Suprapubic skin (tissue), 4 donors: ENCODE measurements at regions not wholly inside any gene's neighbourhood (a gene's known extent, or its start where the extent isn't known, plus 50 kb on each side); places are given as distances from the start of the nearest gene placed in this dataset.

Source experiments
- DNase-seq, 2 donors: peaks; one replicate each; pipeline ENCODE4 v3.0.0-alpha.2; 2019; ENCODE audit warnings: low spot score in 2 of 2
- H3K27ac ChIP-seq: fragments of 200-600 bp; sonication (generic); one replicate; pipeline ENCODE4 v1.5.1; 2019
- H3K27me3 ChIP-seq: fragments of 200-600 bp; sonication (generic); one replicate; pipeline ENCODE4 v1.5.1; 2019
- H3K36me3 ChIP-seq: fragments of 200-600 bp; sonication (generic); one replicate; pipeline ENCODE4 v1.5.1; 2019
- H3K4me1 ChIP-seq: fragments of 200-600 bp; sonication (generic); one replicate; pipeline ENCODE4 v1.5.1; 2019
- H3K4me3 ChIP-seq: fragments of 200-600 bp; sonication (generic); one replicate; pipeline ENCODE4 v1.5.1; 2019; ENCODE audit warnings: mild to moderate bottlenecking
- H3K9me3 ChIP-seq: fragments of 200-600 bp; sonication (generic); one replicate; pipeline ENCODE4 v1.5.1; 2019
- CTCF ChIP-seq, 2 donors: fragments of 200-600 bp in 1 of 2; fragments of 450-650 bp in 1 of 2; sonication (generic) in 1 of 2; IDR thresholded peaks; one replicate each; pipeline ENCODE4 v1.5.1; 2016 to 2019; ENCODE audit warnings: antibody characterized with exemption in 2 of 2, mild to moderate bottlenecking in 1 of 2, moderate library complexity in 1 of 2
- EP300 ChIP-seq: sonication (generic); formaldehyde crosslinking; IDR thresholded peaks from one replicate; pipeline ENCODE4 v1.6.1; 2017; ENCODE audit warnings: antibody characterized with exemption
- POLR2A ChIP-seq, 2 donors: fragments of 450-650 bp; IDR thresholded peaks; one replicate each; pipeline ENCODE4 v1.6.1; 2017; ENCODE audit warnings: antibody characterized with exemption in 2 of 2, mild to moderate bottlenecking in 2 of 2, moderate library complexity in 2 of 2
- POLR2AphosphoS5 ChIP-seq, 3 donors: sonication (generic); formaldehyde crosslinking; IDR thresholded peaks; one replicate each; pipeline ENCODE4 v1.6.1; 2017; ENCODE audit warnings: antibody characterized with exemption in 3 of 3
- WGBS: methylation state at CpG from one replicate; pipeline ENCODE4 v1.1.5; 2018; 5-methylcytosine and 5-hydroxymethylcytosine counted together

- DNase-seq, result no peak
- Histone ChIP-seq H3K4me3 (no peak overlapping the region), H3K36me3 (no peaks in the 10 kb centered on the region), H3K27ac (no peak overlapping the region), H3K4me1 (peaks cover 13% of the 10 kb centered on the region), H3K27me3 (no peaks in the 10 kb centered on the region), H3K9me3 (no peaks in the 10 kb centered on the region)
- peak in 1 of 3 donors; percentile 34 for TF ChIP-seq POLR2AphosphoS5 (IDR thresholded peaks at IDR 0.05)
- no peak for TF ChIP-seq POLR2A (IDR thresholded peaks at IDR 0.05)
- WGBS, result 73% methylated on average over 4 of the region's 4 CpGs
Observed at GRCh38 chr20:10788877-10789276, 115.1 kb upstream of the JAG1 start.

GRCh38 chr20:10789386-10789785 lies 115.6 kb upstream of the JAG1 start:
- peak overlapping the region; percentile 30 for H3K27ac ChIP-seq

GRCh38 chr20:10790013-10790412 lies 116.2 kb upstream of the JAG1 start:
- WGBS, result 60% methylated on average over 8 of the region's 8 CpGs
- no peak for TF ChIP-seq EP300
- peak in 1 of 3 donors; percentile 31 for TF ChIP-seq POLR2AphosphoS5 (IDR thresholded peaks at IDR 0.05)
- Histone ChIP-seq H3K4me3 (no peak overlapping the region), H3K36me3 (no peaks in the 10 kb centered on the region), H3K9me3 (no peaks in the 10 kb centered on the region), H3K27me3 (no peaks in the 10 kb centered on the region), H3K4me1 (peaks cover 8% of the 10 kb centered on the region), H3K27ac (peak overlapping the region; percentile 30)
- no peak for DNase-seq

More at GRCh38 chr20:10789386-10789785, 115.6 kb upstream of the JAG1 start:
- no peak for TF ChIP-seq POLR2AphosphoS5 (IDR thresholded peaks at IDR 0.05)
- TF ChIP-seq POLR2A (IDR thresholded peaks at IDR 0.05), result no peak
- TF ChIP-seq EP300, result no peak
- no peak for TF ChIP-seq CTCF (IDR thresholded peaks at IDR 0.05)
- whole genome bisulfite sequencing, result 91% methylated on average over 1 of the region's 1 CpG
- H3K36me3 ChIP-seq, result no peaks in the 10 kb centered on the region
- no peaks in the 10 kb centered on the region for H3K27me3 ChIP-seq
- no peak for DNase-seq
- peaks cover 8% of the 10 kb centered on the region for H3K4me1 ChIP-seq
- no peaks in the 10 kb centered on the region for H3K9me3 ChIP-seq
- no peak overlapping the region for H3K4me3 ChIP-seq

- no peaks in the 10 kb centered on the region for H3K36me3 ChIP-seq
- no peaks in the 10 kb centered on the region for H3K27me3 ChIP-seq
- no peak overlapping the region for H3K4me3 ChIP-seq
- TF ChIP-seq CTCF (IDR thresholded peaks at IDR 0.05) (no peak), POLR2AphosphoS5 (IDR thresholded peaks at IDR 0.05) (no peak), EP300 (no peak), POLR2A (IDR thresholded peaks at IDR 0.05) (no peak)
- H3K9me3 ChIP-seq, result no peaks in the 10 kb centered on the region
- H3K27ac ChIP-seq, result no peak overlapping the region
- 53% methylated on average over 3 of the region's 3 CpGs for WGBS
- DNase-seq, result no peak
- H3K4me1 ChIP-seq, result peaks cover 8% of the 10 kb centered on the region
Observed at GRCh38 chr20:10792291-10792690, 118.5 kb upstream of the JAG1 start.

GRCh38 chr20:10793766-10794165 lies 120.0 kb upstream of the JAG1 start:
- no peak overlapping the region for H3K4me3 ChIP-seq
- H3K27ac ChIP-seq, result no peak overlapping the region
- no peaks in the 10 kb centered on the region for H3K36me3 ChIP-seq
- H3K9me3 ChIP-seq, result no peaks in the 10 kb centered on the region
- DNase-seq, result no peak
- TF ChIP-seq POLR2A (IDR thresholded peaks at IDR 0.05), result no peak
- H3K27me3 ChIP-seq, result no peaks in the 10 kb centered on the region
- peaks cover 8% of the 10 kb centered on the region for H3K4me1 ChIP-seq
- WGBS, result 71% methylated on average over 16 of the region's 16 CpGs

GRCh38 chr20:10794765-10795164 lies 121.0 kb upstream of the JAG1 start:
- no peak for DNase-seq
- H3K4me1 ChIP-seq, result peaks cover 7% of the 10 kb centered on the region
- TF ChIP-seq POLR2AphosphoS5 (IDR thresholded peaks at IDR 0.05), result no peak
- TF ChIP-seq POLR2A (IDR thresholded peaks at IDR 0.05), result no peak
- no peak for TF ChIP-seq EP300
- no peak for TF ChIP-seq CTCF (IDR thresholded peaks at IDR 0.05)
- no peaks in the 10 kb centered on the region for H3K9me3 ChIP-seq
- H3K4me3 ChIP-seq, result no peak overlapping the region
- WGBS, result 85% methylated on average over 3 of the region's 3 CpGs
- no peaks in the 10 kb centered on the region for H3K36me3 ChIP-seq
- H3K27me3 ChIP-seq, result no peaks in the 10 kb centered on the region
- no peak overlapping the region for H3K27ac ChIP-seq

- WGBS, result 79% methylated on average over 11 of the region's 11 CpGs
- TF ChIP-seq POLR2AphosphoS5 (IDR thresholded peaks at IDR 0.05) (no peak), CTCF (IDR thresholded peaks at IDR 0.05) (no peak), EP300 (no peak)
- Histone ChIP-seq H3K27me3 (no peaks in the 10 kb centered on the region), H3K36me3 (no peaks in the 10 kb centered on the region), H3K4me3 (no peak overlapping the region), H3K9me3 (no peaks in the 10 kb centered on the region), H3K27ac (no peak overlapping the region), H3K4me1 (no peaks in the 10 kb centered on the region)
- no peak for DNase-seq
Observed at GRCh38 chr20:10795286-10796026, 121.7 kb upstream of the JAG1 start.
